Neuronal stem cell (in vitro differentiated cells): ENCODE measurements at regions not wholly inside any gene's neighbourhood (a gene's known extent, or its start where the extent isn't known, plus 50 kb on each side); places are given as distances from the start of the nearest gene placed in this dataset.

ENCODE experiments used
- DNase-seq: peaks from one replicate; pipeline ENCODE4 v3.0.0-alpha.2; 2013; ENCODE audit warnings: low spot score
- H2AFZ ChIP-seq: one replicate; pipeline ENCODE4 v1.6.1; 2013; ENCODE audit warnings: mild to moderate bottlenecking, low read length, inconsistent platforms
- H2AK5ac ChIP-seq: 2 replicates; pipeline ENCODE4 v1.6.1; 2013; ENCODE audit warnings: low read depth, mild to moderate bottlenecking, inconsistent platforms, low read length, moderate library complexity, mixed read lengths
- H2BK120ac ChIP-seq: 2 replicates; pipeline ENCODE4 v1.6.1; 2013; ENCODE audit warnings: low read depth, mild to moderate bottlenecking, inconsistent platforms, low read length, moderate library complexity, mixed read lengths
- H2BK12ac ChIP-seq: one replicate; pipeline ENCODE4 v1.6.1; 2013; ENCODE audit warnings: low read length, inconsistent platforms
- H2BK15ac ChIP-seq: 2 replicates; pipeline ENCODE4 v1.6.1; 2013; ENCODE audit warnings: mild to moderate bottlenecking, low read length, inconsistent platforms, mixed read lengths
- H2BK5ac ChIP-seq: one replicate; pipeline ENCODE4 v1.6.1; 2013; ENCODE audit warnings: inconsistent platforms, mild to moderate bottlenecking, low read length, moderate library complexity
- H3K14ac ChIP-seq: one replicate; pipeline ENCODE4 v1.6.1; 2013; ENCODE audit warnings: low read length, inconsistent platforms
- H3K18ac ChIP-seq: 2 replicates; pipeline ENCODE4 v1.6.1; 2013; ENCODE audit warnings: low read length, inconsistent platforms
- H3K23ac ChIP-seq: 2 replicates; pipeline ENCODE4 v1.6.1; 2013; ENCODE audit warnings: low read depth, mild to moderate bottlenecking, mixed read lengths, low read length, inconsistent platforms; ENCODE audit not compliant: poor library complexity
- H3K27ac ChIP-seq: replicated peaks from 3 replicates; pipeline ENCODE4 v1.5.1; 2013; ENCODE audit warnings: low read length, inconsistent platforms
- H3K27me3 ChIP-seq, 3 experiments: 2 replicates each; pipeline ENCODE4 v1.6.1; 2013; ENCODE audit warnings: low read length in 3 of 3, mild to moderate bottlenecking in 2 of 3, inconsistent platforms in 1 of 3, low read depth in 1 of 3, mixed read lengths in 1 of 3, moderate library complexity in 1 of 3; ENCODE audit not compliant: control insufficient read depth in 3 of 3, insufficient read depth in 3 of 3
- H3K36me3 ChIP-seq, 2 donors: replicated peaks in 1 of 2; 2 replicates each; pipeline ENCODE4 v1.6.1; 2013; ENCODE audit warnings: low read length in 2 of 2; ENCODE audit not compliant: control insufficient read depth in 2 of 2, insufficient read depth in 2 of 2
- H3K4ac ChIP-seq: 2 replicates; pipeline ENCODE4 v1.6.1; 2013; ENCODE audit warnings: inconsistent platforms, mild to moderate bottlenecking, low read length, moderate library complexity
- H3K4me1 ChIP-seq, 2 donors: 1 replicate in 1 of 2; 2 replicates in 1 of 2; pipeline ENCODE4 v1.6.1; 2013; ENCODE audit warnings: low read length in 2 of 2, low read depth in 1 of 2; ENCODE audit not compliant: control insufficient read depth in 2 of 2, insufficient read depth in 1 of 2
- H3K4me2 ChIP-seq: one replicate; pipeline ENCODE4 v1.6.1; 2013; ENCODE audit warnings: mild to moderate bottlenecking, low read length, inconsistent platforms; ENCODE audit not compliant: insufficient read depth, poor library complexity, severe bottlenecking
- H3K4me3 ChIP-seq, 2 donors: 2 replicates each; pipeline ENCODE4 v1.5.1; 2013; ENCODE audit warnings: low read length in 2 of 2, mild to moderate bottlenecking in 2 of 2, inconsistent platforms in 1 of 2, moderate library complexity in 1 of 2
- H3K79me1 ChIP-seq: one replicate; pipeline ENCODE4 v1.6.1; 2013; ENCODE audit warnings: low read depth, mild to moderate bottlenecking, inconsistent platforms, low read length, moderate library complexity
- H3K9ac ChIP-seq: one replicate; pipeline ENCODE4 v1.6.1; 2013; ENCODE audit warnings: mild to moderate bottlenecking, low read depth, low read length, inconsistent platforms; ENCODE audit not compliant: poor library complexity
- H3K9me3 ChIP-seq, 2 donors: replicated peaks in 1 of 2; 2 replicates each; pipeline versions ENCODE3 to v1.6.1; 2013; ENCODE audit warnings: low read length in 2 of 2, mild to moderate bottlenecking in 2 of 2, inconsistent platforms in 1 of 2, low read depth in 1 of 2, mixed read lengths in 1 of 2, moderate library complexity in 1 of 2; ENCODE audit not compliant: control insufficient read depth in 2 of 2, insufficient read depth in 1 of 2
- H4K8ac ChIP-seq: one replicate; pipeline ENCODE4 v1.6.1; 2013; ENCODE audit warnings: low read depth, mild to moderate bottlenecking, inconsistent platforms, low read length, moderate library complexity
- H4K91ac ChIP-seq: one replicate; pipeline ENCODE4 v1.6.1; 2013; ENCODE audit warnings: low read length, low read depth, mild to moderate bottlenecking, inconsistent platforms; ENCODE audit not compliant: poor library complexity
- WGBS, 2 donors: extraction: QIAGEN DNeasy Blood & Tissue Kit; methylation state at CpG; one replicate each; pipeline ENCODE4 v1.1.7; 2013; ENCODE audit warnings: missing lambda C conversion rate in 2 of 2, mixed read lengths in 1 of 2; ENCODE audit not compliant: insufficient read length in 2 of 2, insufficient replicate concordance in 1 of 2; ENCODE audit errors: extremely low coverage in 2 of 2; 5-methylcytosine and 5-hydroxymethylcytosine counted together

- Histone ChIP-seq H3K14ac (no peak overlapping the region), H2AK5ac (no peak overlapping the region), H3K9ac (no peak overlapping the region), H3K4me1 (no peaks in the 10 kb centered on the region), H4K8ac (no peak overlapping the region), H3K9me3 (no peaks in the 10 kb centered on the region), H2BK15ac (no peak overlapping the region), H3K4ac (no peak overlapping the region), H3K18ac (no peak overlapping the region), H3K36me3 (no peaks in the 10 kb centered on the region), H3K27ac (no peak overlapping the region), H2BK12ac (no peak overlapping the region), H2BK120ac (no peak overlapping the region), H3K4me2 (no peak overlapping the region), H3K23ac (no peak overlapping the region), H3K27me3 (no peaks in the 10 kb centered on the region), H2BK5ac (no peak overlapping the region), H2AFZ (no peak overlapping the region), H3K4me3 (no peak overlapping the region), H4K91ac (no peak overlapping the region), H3K79me1 (no peaks in the 10 kb centered on the region)
- no peak for DNase-seq
- no CpG with 5 or more reads among the region's 2 CpGs for WGBS, 2 donors
These were observed 409.4 kb upstream of the PTGER4 start for GRCh38 chr5:40270274-40270845.

GRCh38 chr5:40268088-40268487 lies 411.6 kb upstream of the PTGER4 start:
- H3K9me3 ChIP-seq: no peaks in the 10 kb centered on the region
- no peak overlapping the region for H3K4me3 ChIP-seq
- no peaks in the 10 kb centered on the region for H3K27me3 ChIP-seq
- H3K14ac ChIP-seq: no peak overlapping the region
- H3K4ac ChIP-seq: no peak overlapping the region
- no peak overlapping the region for H2BK5ac ChIP-seq
- H3K4me1 ChIP-seq: no peaks in the 10 kb centered on the region
- no peak overlapping the region for H3K4me2 ChIP-seq
- no peak overlapping the region for H3K9ac ChIP-seq
- H3K23ac ChIP-seq: no peak overlapping the region
- no peak overlapping the region for H2BK12ac ChIP-seq
- H2BK120ac ChIP-seq: no peak overlapping the region
- no peak overlapping the region for H2BK15ac ChIP-seq
- no peak overlapping the region for H2AK5ac ChIP-seq
- no peak overlapping the region for H3K18ac ChIP-seq
- no peak overlapping the region for H3K27ac ChIP-seq
- H4K91ac ChIP-seq: no peak overlapping the region
- no peaks in the 10 kb centered on the region for H3K36me3 ChIP-seq
- H3K79me1 ChIP-seq: no peaks in the 10 kb centered on the region
- no peak overlapping the region for H2AFZ ChIP-seq
- no peak for DNase-seq
- no peak overlapping the region for H4K8ac ChIP-seq
- no CpG with 5 or more reads among the region's 1 CpG for WGBS, 2 donors

- Histone ChIP-seq H2BK12ac (no peak overlapping the region), H2BK5ac (no peak overlapping the region), H2AFZ (no peak overlapping the region), H3K9me3 (no peaks in the 10 kb centered on the region), H3K23ac (no peak overlapping the region), H3K27me3 (no peaks in the 10 kb centered on the region), H3K14ac (no peak overlapping the region), H3K4me2 (no peak overlapping the region), H2BK15ac (no peak overlapping the region), H3K36me3 (no peaks in the 10 kb centered on the region), H4K91ac (no peak overlapping the region), H3K18ac (no peak overlapping the region), H3K27ac (no peak overlapping the region), H3K9ac (no peak overlapping the region), H2AK5ac (no peak overlapping the region), H3K4me3 (no peak overlapping the region), H3K79me1 (no peaks in the 10 kb centered on the region), H3K4me1 (no peaks in the 10 kb centered on the region), H2BK120ac (no peak overlapping the region), H3K4ac (no peak overlapping the region), H4K8ac (no peak overlapping the region)
- no CpG with 5 or more reads among the region's 2 CpGs for WGBS, 2 donors
- no peak for DNase-seq
These were observed 412.8 kb upstream of the PTGER4 start for GRCh38 chr5:40266952-40267351.

GRCh38 chr5:40261984-40262383 lies 417.7 kb upstream of the PTGER4 start:
- H2AFZ ChIP-seq: no peak overlapping the region
- no peak overlapping the region for H3K14ac ChIP-seq
- H3K27me3 ChIP-seq: no peaks in the 10 kb centered on the region
- H3K9me3 ChIP-seq: no peaks in the 10 kb centered on the region
- H3K27ac ChIP-seq: no peak overlapping the region
- H3K36me3 ChIP-seq: no peaks in the 10 kb centered on the region
- H3K4me3 ChIP-seq: no peak overlapping the region
- H3K79me1 ChIP-seq: no peaks in the 10 kb centered on the region
- H3K4me1 ChIP-seq: no peaks in the 10 kb centered on the region
- no peak overlapping the region for H2AK5ac ChIP-seq
- H2BK12ac ChIP-seq: no peak overlapping the region
- no peak overlapping the region for H3K4ac ChIP-seq
- no peak overlapping the region for H3K18ac ChIP-seq
- DNase-seq: no peak
- H4K91ac ChIP-seq: no peak overlapping the region
- no peak overlapping the region for H2BK15ac ChIP-seq
- H4K8ac ChIP-seq: no peak overlapping the region
- no peak overlapping the region for H2BK5ac ChIP-seq
- no peak overlapping the region for H3K4me2 ChIP-seq
- H3K23ac ChIP-seq: no peak overlapping the region
- no peak overlapping the region for H2BK120ac ChIP-seq
- no peak overlapping the region for H3K9ac ChIP-seq
- no CpG with 5 or more reads among the region's 1 CpG for WGBS, 2 donors
